Gastrocnemius medialis (tissue), 4 donors: ENCODE measurements at regions not wholly inside any gene's neighbourhood (a gene's known extent, or its start where the extent isn't known, plus 50 kb on each side); places are given as distances from the start of the nearest gene placed in this dataset.

Source experiments
- POLR2A ChIP-seq, 2 donors: fragments of 450-650 bp; IDR thresholded peaks; one replicate each; pipeline ENCODE4 v1.6.1; 2017; ENCODE audit warnings: antibody characterized with exemption in 2 of 2, mild to moderate bottlenecking in 2 of 2, moderate library complexity in 2 of 2
- TF ChIP-seq, protein P1 (sequence below), 5 experiments: fragments of 450-650 bp in 3 of 5; fragments of 200-600 bp in 2 of 5; sonication (generic) in 2 of 5; IDR thresholded peaks in 4 of 5; conservative IDR thresholded peaks in 1 of 5; 1 replicate in 4 of 5; 2 replicates in 1 of 5; pipeline ENCODE4 v1.5.1; 2016 to 2019; ENCODE audit warnings: antibody characterized with exemption in 5 of 5, mild to moderate bottlenecking in 3 of 5, moderate library complexity in 3 of 5

DNA sequence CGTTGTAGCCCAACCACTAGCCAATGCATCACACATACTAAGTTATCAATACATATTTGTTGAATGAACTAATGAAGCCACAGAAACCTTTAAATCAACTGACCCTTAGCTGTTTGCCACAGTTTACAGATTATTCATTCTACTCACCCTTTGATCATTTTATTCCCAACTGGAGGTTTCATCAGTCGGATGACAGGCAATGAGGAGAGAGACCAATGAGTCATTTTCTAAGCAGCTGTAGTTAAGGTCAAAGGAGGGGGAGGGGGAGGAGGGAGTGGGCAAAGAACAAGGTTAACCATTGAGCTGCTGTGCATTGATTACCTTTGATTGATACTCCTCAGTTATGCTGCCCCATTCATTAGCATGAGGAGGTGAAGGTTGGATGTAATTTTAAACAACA is 469.5 kb downstream of the VRK1 start:
- TF ChIP-seq POLR2A (IDR thresholded peaks at IDR 0.05), result no peak
- TF ChIP-seq, protein P1, sequence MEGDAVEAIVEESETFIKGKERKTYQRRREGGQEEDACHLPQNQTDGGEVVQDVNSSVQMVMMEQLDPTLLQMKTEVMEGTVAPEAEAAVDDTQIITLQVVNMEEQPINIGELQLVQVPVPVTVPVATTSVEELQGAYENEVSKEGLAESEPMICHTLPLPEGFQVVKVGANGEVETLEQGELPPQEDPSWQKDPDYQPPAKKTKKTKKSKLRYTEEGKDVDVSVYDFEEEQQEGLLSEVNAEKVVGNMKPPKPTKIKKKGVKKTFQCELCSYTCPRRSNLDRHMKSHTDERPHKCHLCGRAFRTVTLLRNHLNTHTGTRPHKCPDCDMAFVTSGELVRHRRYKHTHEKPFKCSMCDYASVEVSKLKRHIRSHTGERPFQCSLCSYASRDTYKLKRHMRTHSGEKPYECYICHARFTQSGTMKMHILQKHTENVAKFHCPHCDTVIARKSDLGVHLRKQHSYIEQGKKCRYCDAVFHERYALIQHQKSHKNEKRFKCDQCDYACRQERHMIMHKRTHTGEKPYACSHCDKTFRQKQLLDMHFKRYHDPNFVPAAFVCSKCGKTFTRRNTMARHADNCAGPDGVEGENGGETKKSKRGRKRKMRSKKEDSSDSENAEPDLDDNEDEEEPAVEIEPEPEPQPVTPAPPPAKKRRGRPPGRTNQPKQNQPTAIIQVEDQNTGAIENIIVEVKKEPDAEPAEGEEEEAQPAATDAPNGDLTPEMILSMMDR (IDR thresholded peaks at IDR 0.05 in 4 of 5, conservative IDR thresholded peaks at IDR 0.05 in 1 of 5), result no peak
